GM13976 (cell line): ENCODE measurements at regions not wholly inside any gene's neighbourhood (a gene's known extent, or its start where the extent isn't known, plus 50 kb on each side); places are given as distances from the start of the nearest gene placed in this dataset.

ENCODE experiments used
- DNase-seq: peaks from one replicate; pipeline ENCODE4 v3.0.0; 2012; ENCODE audit warnings: low spot score
- in situ Hi-C: fragments of 300-500 bp; cut with MboI; formaldehyde crosslinking; loops from one replicate; pipeline ENCODE4 v1.12.0; 2022; ENCODE audit warnings: low sequenced_read_pairs, mixed read lengths, inconsistent platforms; ENCODE audit not compliant: unreplicated experiment
- TF ChIP-seq, protein P1 (sequence below): IDR thresholded peaks from 2 replicates; pipeline ENCODE4 v1.5.1; 2012; ENCODE audit warnings: borderline replicate concordance, mild to moderate bottlenecking; ENCODE audit not compliant: insufficient read depth; ENCODE audit errors: extremely low read depth, missing control alignments, control extremely low read depth

DNA sequence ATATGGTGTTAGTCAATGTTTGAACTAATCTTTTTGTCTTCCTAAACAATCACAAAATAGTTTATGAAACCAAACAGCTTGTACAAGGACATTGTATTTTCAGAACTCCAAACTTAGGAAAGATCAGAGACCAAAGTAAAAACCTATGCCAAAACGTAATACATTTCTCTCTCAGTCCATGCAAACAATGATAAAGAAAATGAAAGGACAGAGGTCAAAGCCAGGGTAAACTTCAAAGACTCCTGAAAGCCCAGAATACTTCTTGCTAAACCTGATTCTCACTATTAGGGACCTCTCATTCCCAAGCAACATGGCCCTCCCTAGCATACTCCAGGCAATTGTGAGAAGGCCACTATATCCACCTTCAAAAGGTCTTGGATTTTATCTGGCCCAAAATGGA is 105.1 kb upstream of the GALNT5 start:
- no peak for DNase-seq
- in situ Hi-C loops, result no loop called here
- TF ChIP-seq, protein P1, sequence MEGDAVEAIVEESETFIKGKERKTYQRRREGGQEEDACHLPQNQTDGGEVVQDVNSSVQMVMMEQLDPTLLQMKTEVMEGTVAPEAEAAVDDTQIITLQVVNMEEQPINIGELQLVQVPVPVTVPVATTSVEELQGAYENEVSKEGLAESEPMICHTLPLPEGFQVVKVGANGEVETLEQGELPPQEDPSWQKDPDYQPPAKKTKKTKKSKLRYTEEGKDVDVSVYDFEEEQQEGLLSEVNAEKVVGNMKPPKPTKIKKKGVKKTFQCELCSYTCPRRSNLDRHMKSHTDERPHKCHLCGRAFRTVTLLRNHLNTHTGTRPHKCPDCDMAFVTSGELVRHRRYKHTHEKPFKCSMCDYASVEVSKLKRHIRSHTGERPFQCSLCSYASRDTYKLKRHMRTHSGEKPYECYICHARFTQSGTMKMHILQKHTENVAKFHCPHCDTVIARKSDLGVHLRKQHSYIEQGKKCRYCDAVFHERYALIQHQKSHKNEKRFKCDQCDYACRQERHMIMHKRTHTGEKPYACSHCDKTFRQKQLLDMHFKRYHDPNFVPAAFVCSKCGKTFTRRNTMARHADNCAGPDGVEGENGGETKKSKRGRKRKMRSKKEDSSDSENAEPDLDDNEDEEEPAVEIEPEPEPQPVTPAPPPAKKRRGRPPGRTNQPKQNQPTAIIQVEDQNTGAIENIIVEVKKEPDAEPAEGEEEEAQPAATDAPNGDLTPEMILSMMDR, result no peak

DNA sequence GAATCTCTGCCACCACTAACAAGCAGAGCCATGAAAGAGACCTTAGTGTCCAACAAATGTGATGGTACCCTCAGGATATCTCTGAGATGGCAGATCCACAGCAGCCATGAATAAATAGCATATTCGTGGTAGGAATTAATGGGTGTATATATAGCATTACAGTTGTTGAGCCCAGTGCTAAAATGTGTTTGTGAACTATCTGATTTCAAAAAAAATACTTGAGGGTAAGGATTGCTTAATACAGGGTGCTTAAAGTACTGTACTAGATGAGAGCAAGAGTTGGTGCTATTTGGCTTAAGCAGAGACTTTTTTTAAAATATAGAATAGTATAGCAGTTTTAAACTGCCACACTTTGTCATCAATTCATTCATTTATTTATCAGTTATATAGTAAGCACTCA is 101.5 kb upstream of the GALNT5 start:
- TF ChIP-seq, protein P1, result no peak
- in situ Hi-C loops, result no loop called here
- DNase-seq, result no peak

DNA sequence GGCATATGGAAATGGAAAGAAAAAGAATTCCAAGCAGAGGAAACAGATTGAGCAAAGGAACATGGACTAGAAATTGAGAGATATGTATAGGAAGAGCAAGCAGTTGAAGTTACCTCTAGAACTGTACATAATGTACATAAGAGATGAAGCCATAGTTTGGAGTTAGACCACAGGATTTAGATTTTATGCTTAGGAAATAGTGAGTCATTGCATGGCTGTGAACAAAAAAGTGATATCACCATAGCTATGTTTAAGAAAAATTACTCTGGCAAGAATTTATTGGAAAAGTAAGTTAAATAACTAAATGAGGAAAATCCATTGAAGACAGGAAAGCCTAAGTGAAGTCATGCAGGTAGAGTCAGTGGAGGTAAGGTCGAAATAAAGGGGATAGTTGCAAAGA is 99.4 kb upstream of the GALNT5 start:
- no peak for DNase-seq
- in situ Hi-C loops, result no loop called here
- TF ChIP-seq, protein P1, result no peak

DNA sequence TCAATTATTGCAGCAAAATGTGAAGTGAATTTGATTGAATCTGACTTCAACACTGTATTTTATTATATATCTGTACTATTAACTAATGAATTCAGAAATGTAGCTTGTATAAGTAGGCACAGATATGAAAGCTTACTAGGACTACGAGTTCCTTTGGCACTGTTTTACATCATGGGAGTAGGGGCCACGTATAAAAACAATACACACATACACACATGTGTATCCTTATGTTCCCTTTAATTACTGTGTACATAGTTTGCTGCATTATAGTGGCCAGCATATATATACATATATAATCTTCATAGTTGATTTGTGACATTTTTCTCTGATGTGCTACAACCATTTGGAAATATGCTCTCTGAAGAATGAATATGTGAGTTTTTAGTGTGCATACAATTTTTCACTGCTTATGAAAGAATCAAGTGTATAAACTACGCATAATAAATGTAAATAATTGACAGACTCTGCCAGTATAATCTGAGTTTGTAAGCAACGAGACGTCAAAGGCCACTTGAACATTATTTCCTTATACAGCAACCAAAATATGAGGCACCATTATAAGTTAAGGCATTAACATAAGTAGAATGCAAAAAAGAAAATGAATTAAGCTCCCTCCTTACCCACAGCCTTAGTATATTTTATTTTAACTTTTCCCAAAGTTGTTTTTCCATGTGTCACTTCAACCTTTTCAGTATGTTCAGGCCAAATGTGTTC is 98.1 kb upstream of the GALNT5 start:
- no peak for DNase-seq
- TF ChIP-seq, protein P1, result no peak
- in situ Hi-C loops, result no loop called here

DNA sequence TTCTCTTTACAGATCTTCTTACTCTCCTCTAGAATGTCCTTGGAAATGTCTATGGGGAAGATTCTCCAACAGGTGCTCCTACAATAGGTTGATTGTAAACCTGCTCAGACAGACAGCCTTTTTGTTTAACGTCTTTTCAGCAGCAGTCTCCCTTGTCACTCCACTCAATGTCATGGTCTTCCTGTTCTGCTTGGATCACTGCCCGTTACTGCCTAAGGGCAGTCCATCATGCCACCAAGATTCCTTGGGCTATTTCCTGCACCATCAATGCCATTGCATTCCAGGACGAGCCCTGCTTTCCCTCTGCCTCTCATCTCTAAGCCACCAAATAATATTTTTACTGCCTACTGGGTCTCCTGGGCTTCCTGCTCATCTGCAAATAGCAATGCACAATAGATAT is 97.4 kb upstream of the GALNT5 start:
- in situ Hi-C loops, result no loop called here
- DNase-seq, result no peak
- TF ChIP-seq, protein P1, result no peak

DNA sequence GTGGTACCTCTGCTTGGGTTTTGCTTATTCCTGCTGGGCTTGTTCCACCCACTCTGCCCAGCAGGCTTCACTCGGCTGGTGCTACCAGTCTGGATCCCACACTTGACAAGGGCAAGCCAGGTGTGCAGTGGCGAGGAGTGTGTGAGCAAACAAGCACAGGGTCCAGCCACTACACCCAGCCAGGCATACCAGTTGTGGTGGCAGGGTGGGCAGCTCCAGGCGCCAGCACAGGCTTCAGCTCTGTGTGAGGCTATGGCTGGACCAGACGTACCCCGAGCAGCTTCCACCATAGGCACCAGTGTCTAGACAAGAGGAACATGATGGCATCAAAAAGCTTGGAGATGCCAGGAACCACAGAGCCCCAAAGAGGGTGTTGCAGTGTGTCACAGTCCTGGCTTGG is 93.1 kb upstream of the GALNT5 start:
- TF ChIP-seq, protein P1, result no peak
- DNase-seq, result no peak
- in situ Hi-C loops, result no loop called here
